Lung (tissue), 11 donors: ENCODE measurements at regions not wholly inside any gene's neighbourhood (a gene's known extent, or its start where the extent isn't known, plus 50 kb on each side); places are given as distances from the start of the nearest gene placed in this dataset.

Experiments
- ATAC-seq: fragments of 200-7000 bp; cut with Tn5 transposase; one replicate; pipeline ENCODE4 v1.9.1; 2020; ENCODE audit warnings: moderate number of reproducible peaks; ENCODE audit not compliant: insufficient read depth, low FRiP score
- DNase-seq, 3 donors: peaks; one replicate each; pipeline ENCODE4 v3.0.0-alpha.2; 2013 to 2017
- H3K27ac ChIP-seq, 2 donors: one replicate each; pipeline ENCODE4 v1.5.1; 2013; ENCODE audit warnings: mild to moderate bottlenecking in 2 of 2, moderate library complexity in 2 of 2, control low read depth in 1 of 2, inconsistent platforms in 1 of 2, low read depth in 1 of 2, low read length in 1 of 2
- H3K27me3 ChIP-seq, 3 donors: one replicate each; pipeline ENCODE4 v1.5.1; 2013; ENCODE audit warnings: low read length in 2 of 3; ENCODE audit not compliant: control insufficient read depth in 3 of 3, insufficient read depth in 3 of 3
- H3K36me3 ChIP-seq, 4 donors: one replicate each; pipeline ENCODE4 v1.5.1; 2013; ENCODE audit warnings: low read length in 4 of 4, mild to moderate bottlenecking in 1 of 4, moderate library complexity in 1 of 4; ENCODE audit not compliant: control insufficient read depth in 4 of 4, insufficient read depth in 4 of 4
- H3K4me1 ChIP-seq, 5 donors: one replicate each; pipeline ENCODE4 v1.5.1; 2013; ENCODE audit warnings: low read length in 5 of 5, mild to moderate bottlenecking in 2 of 5, moderate library complexity in 1 of 5; ENCODE audit not compliant: control insufficient read depth in 5 of 5, insufficient read depth in 5 of 5
- H3K4me3 ChIP-seq: one replicate; pipeline ENCODE4 v1.5.1; 2013; ENCODE audit warnings: mild to moderate bottlenecking, control low read depth, moderate library complexity
- H3K9ac ChIP-seq, 2 donors: one replicate each; pipeline ENCODE4 v1.5.1; 2013; ENCODE audit warnings: low read length in 2 of 2, control low read depth in 1 of 2; ENCODE audit not compliant: insufficient read depth in 1 of 2
- H3K9me3 ChIP-seq, 4 donors: one replicate each; pipeline ENCODE4 v1.5.1; 2013; ENCODE audit warnings: low read length in 3 of 4, mild to moderate bottlenecking in 1 of 4, moderate library complexity in 1 of 4; ENCODE audit not compliant: control insufficient read depth in 4 of 4, insufficient read depth in 3 of 4
- CTCF ChIP-seq: IDR thresholded peaks from 2 replicates; pipeline ENCODE4 v1.5.1; 2012; ENCODE audit warnings: mild to moderate bottlenecking; ENCODE audit errors: control extremely low read depth, extremely low read depth
- WGBS, 2 donors: extraction: QIAGEN DNeasy Blood & Tissue Kit; methylation state at CpG; one replicate each; pipeline ENCODE4 v1.1.7; 2013; 5-methylcytosine and 5-hydroxymethylcytosine counted together
- donor health status: control.
- donor health status: control.
- donor health status: Bipolar disorder and iron deficiency.
- donor health status: healthy.
- donor health status: DM: yes; HTN: yes; CAD: no.

- TF ChIP-seq CTCF = no peak
- Histone ChIP-seq H3K9me3 (no peaks in the 10 kb centered on the region), H3K9ac (no peak overlapping the region), H3K4me1 (peaks cover 0 to 7% (median 0%) of the 10 kb centered on the region in 5 donors), H3K27me3 (no peaks in the 10 kb centered on the region), H3K27ac (peak overlapping the region in 1 of 2 donors; percentile 51), H3K36me3 (no peaks in the 10 kb centered on the region), H3K4me3 (no peak overlapping the region)
- ATAC-seq (no peak), DNase-seq (no peak)
- 79 to 89% methylated on average over 6 of the region's 6 CpGs for WGBS, 2 donors
Observed at GRCh38 chr4:128661479-128661878, 148.0 kb upstream of the JADE1 start.

GRCh38 chr4:128660361-128661215 lies 148.9 kb upstream of the JADE1 start:
- H3K27ac ChIP-seq = peak overlapping the region in 1 of 2 donors; percentile 40
- WGBS, 2 donors = 65 to 74% methylated on average over 3 of the region's 3 CpGs
- H3K27me3 ChIP-seq = no peaks in the 10 kb centered on the region
- H3K9ac ChIP-seq = no peak overlapping the region
- no peak for DNase-seq
- H3K9me3 ChIP-seq = no peaks in the 10 kb centered on the region
- H3K4me1 ChIP-seq = peaks cover 0 to 7% (median 0%) of the 10 kb centered on the region in 5 donors
- TF ChIP-seq CTCF = no peak
- ATAC-seq = peak; percentile 65
- H3K36me3 ChIP-seq = no peaks in the 10 kb centered on the region
- no peak overlapping the region for H3K4me3 ChIP-seq

GRCh38 chr4:128658214-128658631 lies 151.3 kb upstream of the JADE1 start:
- DNase-seq (peak in 1 of 3 donors; percentile 31), ATAC-seq (no peak)
- WGBS, 2 donors = 55 to 61% methylated on average over 4 of the region's 4 CpGs
- Histone ChIP-seq H3K9me3 (peaks cover 0 to 3% (median under 1%) of the 10 kb centered on the region in 4 donors), H3K4me3 (no peak overlapping the region), H3K27ac (peak overlapping the region in 1 of 2 donors; percentile 60), H3K9ac (no peak overlapping the region), H3K36me3 (no peaks in the 10 kb centered on the region), H3K4me1 (peaks cover 0 to 12% (median 5%) of the 10 kb centered on the region in 5 donors), H3K27me3 (no peaks in the 10 kb centered on the region)
- TF ChIP-seq CTCF = no peak
